Astrocyte of the cerebellum (primary cell): ENCODE measurements at regions not wholly inside any gene's neighbourhood (a gene's known extent, or its start where the extent isn't known, plus 50 kb on each side); places are given as distances from the start of the nearest gene placed in this dataset.

Experiments used
- DNase-seq: peaks from one replicate; pipeline ENCODE4 v3.0.0-alpha.2; 2011; ENCODE audit warnings: low read depth
- H3K4me3 ChIP-seq: 2 replicates; pipeline ENCODE4 v1.5.1; 2011; ENCODE audit warnings: mild to moderate bottlenecking, low read depth, low read length, moderate library complexity
- in situ Hi-C: cut with HindIII; loops from 2 replicates; pipeline ENCODE4 v1.10.0; 2017; ENCODE audit warnings: low sequenced_read_pairs
- TF ChIP-seq, protein P1 (sequence below): IDR thresholded peaks from 2 replicates; pipeline ENCODE4 v1.5.1; 2012; ENCODE audit warnings: low read length, low read depth, moderate library complexity, mild to moderate bottlenecking; ENCODE audit errors: missing control alignments

DNA sequence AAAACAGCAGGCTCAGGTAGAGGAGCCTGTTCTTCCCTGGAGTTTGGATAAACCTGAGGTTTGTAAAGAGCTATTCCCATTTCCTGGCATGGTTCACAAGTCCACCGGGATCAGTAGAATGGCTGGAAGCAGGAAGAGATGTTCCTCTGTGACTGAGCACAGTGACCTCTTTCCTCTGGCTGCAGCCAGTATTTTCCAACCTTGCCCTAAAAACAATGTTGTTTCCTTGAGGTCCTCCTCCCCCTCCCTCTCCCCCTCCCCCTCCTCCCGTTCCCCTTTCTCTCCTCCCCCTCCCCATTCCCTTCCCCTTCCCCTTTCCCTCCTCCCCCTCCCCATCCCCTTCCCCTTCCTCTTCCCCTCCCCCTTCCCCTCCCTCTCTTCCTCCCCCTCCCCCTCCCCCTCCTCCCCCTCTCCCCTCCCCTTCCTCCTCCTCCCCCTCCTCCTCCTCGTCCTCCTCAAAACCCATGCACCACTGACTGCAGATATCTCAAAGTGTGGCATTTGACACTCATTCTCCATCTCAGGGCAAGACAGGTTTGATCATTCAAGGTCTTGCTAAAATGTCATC lies 58.9 kb upstream of the MON1B start:
- DNase-seq: no peak

DNA sequence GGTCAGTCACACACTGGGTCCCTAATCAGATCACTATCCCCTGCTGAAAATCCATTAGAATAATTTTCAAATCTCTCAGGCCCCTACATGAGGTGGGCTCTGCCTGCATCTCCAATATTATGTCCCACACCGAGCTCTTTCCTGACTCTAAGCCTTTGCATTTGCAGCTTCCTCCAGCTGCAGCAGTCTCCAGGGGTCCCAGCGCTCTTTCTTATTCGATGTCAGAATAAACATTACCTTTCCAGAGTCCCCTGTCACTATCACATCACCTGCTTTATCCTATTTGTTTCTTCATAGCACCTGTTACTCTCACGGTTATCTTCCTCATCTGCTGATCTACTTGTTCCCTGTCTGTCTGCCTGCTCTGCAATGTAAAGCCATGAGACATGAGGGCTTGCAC lies 57.3 kb upstream of the MON1B start:
- in situ Hi-C loops: no loop called here
- H3K4me3 ChIP-seq: no peak overlapping the region
- DNase-seq: no peak
- TF ChIP-seq, protein P1, sequence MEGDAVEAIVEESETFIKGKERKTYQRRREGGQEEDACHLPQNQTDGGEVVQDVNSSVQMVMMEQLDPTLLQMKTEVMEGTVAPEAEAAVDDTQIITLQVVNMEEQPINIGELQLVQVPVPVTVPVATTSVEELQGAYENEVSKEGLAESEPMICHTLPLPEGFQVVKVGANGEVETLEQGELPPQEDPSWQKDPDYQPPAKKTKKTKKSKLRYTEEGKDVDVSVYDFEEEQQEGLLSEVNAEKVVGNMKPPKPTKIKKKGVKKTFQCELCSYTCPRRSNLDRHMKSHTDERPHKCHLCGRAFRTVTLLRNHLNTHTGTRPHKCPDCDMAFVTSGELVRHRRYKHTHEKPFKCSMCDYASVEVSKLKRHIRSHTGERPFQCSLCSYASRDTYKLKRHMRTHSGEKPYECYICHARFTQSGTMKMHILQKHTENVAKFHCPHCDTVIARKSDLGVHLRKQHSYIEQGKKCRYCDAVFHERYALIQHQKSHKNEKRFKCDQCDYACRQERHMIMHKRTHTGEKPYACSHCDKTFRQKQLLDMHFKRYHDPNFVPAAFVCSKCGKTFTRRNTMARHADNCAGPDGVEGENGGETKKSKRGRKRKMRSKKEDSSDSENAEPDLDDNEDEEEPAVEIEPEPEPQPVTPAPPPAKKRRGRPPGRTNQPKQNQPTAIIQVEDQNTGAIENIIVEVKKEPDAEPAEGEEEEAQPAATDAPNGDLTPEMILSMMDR: no peak

More for the DNA sequence above, 58.9 kb upstream of the MON1B start:
- in situ Hi-C loops: no loop called here
- TF ChIP-seq, protein P1: no peak
- no peak overlapping the region for H3K4me3 ChIP-seq

DNA sequence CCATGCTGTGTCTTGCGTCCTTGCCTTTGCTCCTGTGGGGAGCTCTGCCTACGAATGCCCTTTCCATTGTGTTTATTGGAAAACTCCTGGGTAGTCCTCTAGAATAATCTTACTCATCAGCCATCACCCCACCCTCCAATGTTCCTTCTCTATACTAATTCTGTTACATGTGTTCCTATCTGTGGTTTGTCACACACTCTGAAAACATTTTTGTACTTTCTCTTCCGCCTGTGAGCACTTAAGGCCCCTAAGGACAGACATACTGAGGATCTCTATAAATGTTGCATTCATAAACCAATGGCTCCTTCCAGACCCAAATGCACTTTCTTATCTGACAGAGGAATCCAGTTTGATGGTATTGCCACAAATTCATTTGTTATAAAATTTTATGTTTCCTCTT lies 53.9 kb upstream of the MON1B start:
- DNase-seq: no peak
- TF ChIP-seq, protein P1: no peak
- in situ Hi-C loops: no loop called here
- no peak overlapping the region for H3K4me3 ChIP-seq
